ENCODE measurements at regions not wholly inside any gene's neighbourhood (a gene's known extent, or its start where the extent isn't known, plus 50 kb on each side); places are given as distances from the start of the nearest gene placed in this dataset.

- TF ChIP-seq, protein P1, sequence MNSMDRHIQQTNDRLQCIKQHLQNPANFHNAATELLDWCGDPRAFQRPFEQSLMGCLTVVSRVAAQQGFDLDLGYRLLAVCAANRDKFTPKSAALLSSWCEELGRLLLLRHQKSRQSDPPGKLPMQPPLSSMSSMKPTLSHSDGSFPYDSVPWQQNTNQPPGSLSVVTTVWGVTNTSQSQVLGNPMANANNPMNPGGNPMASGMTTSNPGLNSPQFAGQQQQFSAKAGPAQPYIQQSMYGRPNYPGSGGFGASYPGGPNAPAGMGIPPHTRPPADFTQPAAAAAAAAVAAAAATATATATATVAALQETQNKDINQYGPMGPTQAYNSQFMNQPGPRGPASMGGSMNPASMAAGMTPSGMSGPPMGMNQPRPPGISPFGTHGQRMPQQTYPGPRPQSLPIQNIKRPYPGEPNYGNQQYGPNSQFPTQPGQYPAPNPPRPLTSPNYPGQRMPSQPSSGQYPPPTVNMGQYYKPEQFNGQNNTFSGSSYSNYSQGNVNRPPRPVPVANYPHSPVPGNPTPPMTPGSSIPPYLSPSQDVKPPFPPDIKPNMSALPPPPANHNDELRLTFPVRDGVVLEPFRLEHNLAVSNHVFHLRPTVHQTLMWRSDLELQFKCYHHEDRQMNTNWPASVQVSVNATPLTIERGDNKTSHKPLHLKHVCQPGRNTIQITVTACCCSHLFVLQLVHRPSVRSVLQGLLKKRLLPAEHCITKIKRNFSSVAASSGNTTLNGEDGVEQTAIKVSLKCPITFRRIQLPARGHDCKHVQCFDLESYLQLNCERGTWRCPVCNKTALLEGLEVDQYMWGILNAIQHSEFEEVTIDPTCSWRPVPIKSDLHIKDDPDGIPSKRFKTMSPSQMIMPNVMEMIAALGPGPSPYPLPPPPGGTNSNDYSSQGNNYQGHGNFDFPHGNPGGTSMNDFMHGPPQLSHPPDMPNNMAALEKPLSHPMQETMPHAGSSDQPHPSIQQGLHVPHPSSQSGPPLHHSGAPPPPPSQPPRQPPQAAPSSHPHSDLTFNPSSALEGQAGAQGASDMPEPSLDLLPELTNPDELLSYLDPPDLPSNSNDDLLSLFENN (IDR thresholded peaks at IDR 0.05; ENCODE audit: low read depth in 2 of 2, low read length in 2 of 2): no peak
- TF ChIP-seq, protein P2, sequence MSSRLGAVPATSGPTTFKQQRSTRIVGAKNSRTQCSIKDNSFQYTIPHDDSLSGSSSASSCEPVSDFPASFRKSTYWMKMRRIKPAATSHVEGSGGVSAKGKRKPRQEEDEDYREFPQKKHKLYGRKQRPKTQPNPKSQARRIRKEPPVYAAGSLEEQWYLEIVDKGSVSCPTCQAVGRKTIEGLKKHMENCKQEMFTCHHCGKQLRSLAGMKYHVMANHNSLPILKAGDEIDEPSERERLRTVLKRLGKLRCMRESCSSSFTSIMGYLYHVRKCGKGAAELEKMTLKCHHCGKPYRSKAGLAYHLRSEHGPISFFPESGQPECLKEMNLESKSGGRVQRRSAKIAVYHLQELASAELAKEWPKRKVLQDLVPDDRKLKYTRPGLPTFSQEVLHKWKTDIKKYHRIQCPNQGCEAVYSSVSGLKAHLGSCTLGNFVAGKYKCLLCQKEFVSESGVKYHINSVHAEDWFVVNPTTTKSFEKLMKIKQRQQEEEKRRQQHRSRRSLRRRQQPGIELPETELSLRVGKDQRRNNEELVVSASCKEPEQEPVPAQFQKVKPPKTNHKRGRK (tag; IDR thresholded peaks at IDR 0.05): no peak
- TF ChIP-seq FOSL1 (tag; conservative IDR thresholded peaks at IDR 0.05): no peak
- TF ChIP-seq, protein P3, sequence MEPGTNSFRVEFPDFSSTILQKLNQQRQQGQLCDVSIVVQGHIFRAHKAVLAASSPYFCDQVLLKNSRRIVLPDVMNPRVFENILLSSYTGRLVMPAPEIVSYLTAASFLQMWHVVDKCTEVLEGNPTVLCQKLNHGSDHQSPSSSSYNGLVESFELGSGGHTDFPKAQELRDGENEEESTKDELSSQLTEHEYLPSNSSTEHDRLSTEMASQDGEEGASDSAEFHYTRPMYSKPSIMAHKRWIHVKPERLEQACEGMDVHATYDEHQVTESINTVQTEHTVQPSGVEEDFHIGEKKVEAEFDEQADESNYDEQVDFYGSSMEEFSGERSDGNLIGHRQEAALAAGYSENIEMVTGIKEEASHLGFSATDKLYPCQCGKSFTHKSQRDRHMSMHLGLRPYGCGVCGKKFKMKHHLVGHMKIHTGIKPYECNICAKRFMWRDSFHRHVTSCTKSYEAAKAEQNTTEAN (CRISPR knock-in tag; IDR thresholded peaks at IDR 0.05): no peak
- no peak for TF ChIP-seq FOXA1 (IDR thresholded peaks at IDR 0.05; ENCODE audit: borderline replicate concordance)
- TF ChIP-seq SREBF1 (IDR thresholded peaks at IDR 0.05; ENCODE audit: borderline replicate concordance, low read depth, low read length): no peak
- TF ChIP-seq ZZZ3 (IDR thresholded peaks at IDR 0.05): no peak
Measured at GRCh38 chr2:107570876-107571275, 255.8 kb upstream of the RGPD4 start (continued).

All from K562 (cell line).